Transverse colon (tissue), 4 donors: ENCODE measurements at regions not wholly inside any gene's neighbourhood (a gene's known extent, or its start where the extent isn't known, plus 50 kb on each side); places are given as distances from the start of the nearest gene placed in this dataset.

Experiments
- DNase-seq: peaks from one replicate; pipeline ENCODE4 v3.0.0-alpha.2; 2019
- H3K27ac ChIP-seq, 4 donors: fragments of 200-600 bp; sonication (generic); 2 replicates each; pipeline ENCODE4 v1.5.1; 2016 to 2018; ENCODE audit warnings: inconsistent platforms in 4 of 4
- H3K27me3 ChIP-seq: fragments of 200-600 bp; sonication (generic); 2 replicates; pipeline ENCODE4 v1.5.1; 2017; ENCODE audit warnings: inconsistent platforms
- H3K36me3 ChIP-seq, 4 donors: fragments of 200-600 bp; sonication (generic); 2 replicates each; pipeline ENCODE4 v1.5.1; 2017 to 2019; ENCODE audit warnings: inconsistent platforms in 4 of 4
- H3K4me1 ChIP-seq, 4 donors: fragments of 200-600 bp; sonication (generic); 2 replicates each; pipeline ENCODE4 v1.5.1; 2017 to 2020; ENCODE audit warnings: inconsistent platforms in 4 of 4
- H3K4me3 ChIP-seq, 4 donors: fragments of 200-600 bp; sonication (generic); 1 replicate in 1 of 4; 2 replicates in 3 of 4; pipeline versions ENCODE4 v1.5.1 to v1.6.1; 2017 to 2019; ENCODE audit warnings: inconsistent platforms in 4 of 4
- H3K9me3 ChIP-seq, 2 donors: fragments of 200-600 bp; sonication (generic); 2 replicates each; pipeline ENCODE4 v1.5.1; 2017 to 2019; ENCODE audit warnings: inconsistent platforms in 2 of 2
- EP300 ChIP-seq: sonication (generic); formaldehyde crosslinking; IDR thresholded peaks from one replicate; pipeline ENCODE4 v1.6.1; 2017; ENCODE audit warnings: antibody characterized with exemption, low read depth
- POLR2A ChIP-seq: fragments of 450-650 bp; IDR thresholded peaks from one replicate; pipeline ENCODE4 v1.6.1; 2016; ENCODE audit warnings: antibody characterized with exemption, mild to moderate bottlenecking, moderate library complexity
- POLR2AphosphoS5 ChIP-seq, 3 donors: sonication (generic); formaldehyde crosslinking; IDR thresholded peaks; one replicate each; pipeline ENCODE4 v1.6.1; 2016; ENCODE audit warnings: antibody characterized with exemption in 3 of 3
- WGBS, 2 donors: methylation state at CpG; one replicate each; pipeline ENCODE4 v1.1.5; 2018; ENCODE audit warnings: low coverage in 1 of 2; 5-methylcytosine and 5-hydroxymethylcytosine counted together
- in situ Hi-C, 4 donors: fragments of 200-750 bp; cut with MboI; loops; one replicate each; pipeline versions ENCODE4 v1.15.0 to v1.15.1; 2017; ENCODE audit warnings: low sequenced_read_pairs in 3 of 4, low pct_ligation_motif_present in 1 of 4, low pct_unique_long_range_greater_than_20kb in 1 of 4
- intact Hi-C: fragments of 100-400 bp; cut with DNase I; formaldehyde crosslinking; loops from one replicate; pipeline ENCODE4 v1.15.1; 2023; ENCODE audit warnings: low total_unique reads
- TF ChIP-seq, protein P1 (sequence below), 5 experiments: fragments of 200-600 bp in 3 of 5; fragments of 450-650 bp in 2 of 5; sonication (generic) in 3 of 5; IDR thresholded peaks; 1 replicate in 2 of 5; 2 replicates in 3 of 5; pipeline ENCODE4 v1.5.1; 2016 to 2017; ENCODE audit warnings: antibody characterized with exemption in 5 of 5, inconsistent platforms in 3 of 5, mild to moderate bottlenecking in 2 of 5, moderate library complexity in 1 of 5

DNA sequence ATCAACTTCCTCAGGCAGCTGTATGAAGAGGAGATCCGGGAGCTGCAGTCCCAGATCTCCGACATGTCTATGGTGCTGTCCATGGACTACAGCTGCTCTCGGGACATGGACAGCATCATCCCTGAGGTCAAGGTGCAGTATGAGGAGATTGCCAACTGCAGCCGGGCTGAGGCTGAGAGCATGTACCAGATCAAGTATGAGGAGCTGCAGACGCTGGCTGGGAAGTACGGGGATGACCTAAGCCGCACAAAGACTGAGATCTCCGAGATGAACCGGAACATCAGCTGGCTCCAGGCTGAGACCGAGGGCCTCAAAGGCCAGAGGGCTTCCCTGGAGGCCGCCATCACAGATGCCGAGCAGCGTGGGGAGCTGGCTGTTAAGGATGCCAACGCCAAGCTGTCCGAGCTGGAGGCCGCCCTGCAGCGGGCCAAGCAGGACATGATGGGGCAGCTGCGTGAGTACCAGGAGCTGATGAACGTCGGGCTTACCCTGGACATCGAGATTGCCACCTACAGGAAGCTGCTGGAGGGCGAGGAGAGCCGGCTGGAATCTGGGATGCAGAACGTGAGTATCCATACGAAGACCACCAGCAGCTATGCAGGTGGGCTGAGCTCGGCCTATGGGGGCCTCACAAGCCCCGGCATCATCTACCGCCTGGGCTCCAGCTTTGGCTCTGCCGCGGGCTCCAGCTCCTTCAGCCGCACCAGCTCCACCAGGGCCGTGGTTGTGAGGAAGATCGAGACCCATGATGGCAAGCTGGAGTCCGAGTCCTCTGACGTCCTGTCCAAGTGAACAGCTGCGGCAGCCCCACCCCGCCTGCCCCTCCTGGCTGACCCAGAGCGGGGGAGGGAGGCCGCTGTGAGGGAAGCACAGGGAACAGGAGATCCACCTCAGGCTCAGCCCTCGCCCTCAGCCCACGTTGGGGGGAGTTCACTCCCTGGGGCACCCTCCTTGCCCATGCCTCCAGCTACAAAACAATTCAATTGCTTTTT is 84.0 kb downstream of the SEC61B start:
- intact Hi-C loops (no loop called here), in situ Hi-C loops (no loop called here)
- 80 to 88% methylated on average over 4 to 41 of the region's 41 CpGs for WGBS, 2 donors
- TF ChIP-seq EP300 (no peak), POLR2A (no peak)
- TF ChIP-seq, protein P1, sequence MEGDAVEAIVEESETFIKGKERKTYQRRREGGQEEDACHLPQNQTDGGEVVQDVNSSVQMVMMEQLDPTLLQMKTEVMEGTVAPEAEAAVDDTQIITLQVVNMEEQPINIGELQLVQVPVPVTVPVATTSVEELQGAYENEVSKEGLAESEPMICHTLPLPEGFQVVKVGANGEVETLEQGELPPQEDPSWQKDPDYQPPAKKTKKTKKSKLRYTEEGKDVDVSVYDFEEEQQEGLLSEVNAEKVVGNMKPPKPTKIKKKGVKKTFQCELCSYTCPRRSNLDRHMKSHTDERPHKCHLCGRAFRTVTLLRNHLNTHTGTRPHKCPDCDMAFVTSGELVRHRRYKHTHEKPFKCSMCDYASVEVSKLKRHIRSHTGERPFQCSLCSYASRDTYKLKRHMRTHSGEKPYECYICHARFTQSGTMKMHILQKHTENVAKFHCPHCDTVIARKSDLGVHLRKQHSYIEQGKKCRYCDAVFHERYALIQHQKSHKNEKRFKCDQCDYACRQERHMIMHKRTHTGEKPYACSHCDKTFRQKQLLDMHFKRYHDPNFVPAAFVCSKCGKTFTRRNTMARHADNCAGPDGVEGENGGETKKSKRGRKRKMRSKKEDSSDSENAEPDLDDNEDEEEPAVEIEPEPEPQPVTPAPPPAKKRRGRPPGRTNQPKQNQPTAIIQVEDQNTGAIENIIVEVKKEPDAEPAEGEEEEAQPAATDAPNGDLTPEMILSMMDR (IDR thresholded peaks at IDR 0.05), result no peak
- Histone ChIP-seq H3K9me3 (no peaks in the 10 kb centered on the region), H3K4me3 (no peak overlapping the region), H3K4me1 (no peaks in the 10 kb centered on the region), H3K27me3 (no peaks in the 10 kb centered on the region), H3K27ac (no peak overlapping the region), H3K36me3 (no peaks in the 10 kb centered on the region)
- no peak for DNase-seq

- no peak for DNase-seq
- TF ChIP-seq, protein P1 (IDR thresholded peaks at IDR 0.05), result no peak
- no peak for TF ChIP-seq EP300
- no peak for TF ChIP-seq POLR2AphosphoS5 (IDR thresholded peaks at IDR 0.05)
- TF ChIP-seq POLR2A, result no peak
- no peaks in the 10 kb centered on the region for H3K4me1 ChIP-seq
- H3K4me3 ChIP-seq, result no peak overlapping the region
- in situ Hi-C loops (no loop called here), intact Hi-C loops (no loop called here)
- WGBS, 2 donors, result 36 to 53% methylated on average over 3 to 4 of the region's 4 CpGs
- H3K27ac ChIP-seq, result no peak overlapping the region
- H3K9me3 ChIP-seq, result no peaks in the 10 kb centered on the region
- no peaks in the 10 kb centered on the region for H3K27me3 ChIP-seq
- no peaks in the 10 kb centered on the region for H3K36me3 ChIP-seq
These were observed 85.8 kb downstream of the SEC61B start for GRCh38 chr9:99307851-99308250.

DNA sequence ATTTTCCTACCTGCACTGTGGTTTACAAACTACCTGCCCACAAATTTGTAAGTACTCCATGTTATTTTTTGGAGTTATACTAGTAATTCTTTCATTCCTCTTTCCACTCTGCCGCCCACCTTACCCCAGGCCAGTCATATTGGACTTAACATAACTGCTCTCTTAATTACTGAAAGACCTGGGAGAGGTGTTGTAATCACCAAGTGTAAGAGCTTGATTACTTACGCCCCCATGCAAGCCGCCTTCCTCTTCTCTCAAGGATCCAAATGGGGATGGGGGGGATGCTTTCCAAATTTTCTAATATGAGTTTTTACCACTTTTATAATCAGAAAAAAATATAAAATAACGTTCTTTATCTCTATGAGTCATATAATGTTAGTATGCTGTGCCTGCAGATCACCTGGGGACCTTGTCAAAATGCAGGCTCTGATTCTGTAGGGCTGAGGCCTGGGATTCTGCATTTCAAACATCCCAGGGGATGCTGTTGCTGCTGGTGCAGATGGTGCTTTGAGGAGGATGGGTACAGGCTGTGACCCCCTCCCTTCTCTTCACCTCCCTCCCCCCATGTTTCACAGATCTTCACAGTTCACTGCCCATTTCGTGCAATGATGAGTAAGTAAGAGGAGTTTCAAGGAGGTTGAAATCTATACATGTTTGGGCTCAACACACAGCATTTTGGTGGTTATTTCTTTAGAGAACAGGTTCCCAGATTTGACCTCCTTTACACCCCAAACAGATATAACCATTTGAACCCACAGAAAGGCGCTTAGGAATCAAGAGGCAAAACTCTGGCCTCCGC is 87.3 kb downstream of the SEC61B start:
- 77 to 83% methylated on average over 4 to 7 of the region's 7 CpGs for WGBS, 2 donors
- TF ChIP-seq, protein P1 (IDR thresholded peaks at IDR 0.05), result no peak
- intact Hi-C loops, result no loop called here

DNA sequence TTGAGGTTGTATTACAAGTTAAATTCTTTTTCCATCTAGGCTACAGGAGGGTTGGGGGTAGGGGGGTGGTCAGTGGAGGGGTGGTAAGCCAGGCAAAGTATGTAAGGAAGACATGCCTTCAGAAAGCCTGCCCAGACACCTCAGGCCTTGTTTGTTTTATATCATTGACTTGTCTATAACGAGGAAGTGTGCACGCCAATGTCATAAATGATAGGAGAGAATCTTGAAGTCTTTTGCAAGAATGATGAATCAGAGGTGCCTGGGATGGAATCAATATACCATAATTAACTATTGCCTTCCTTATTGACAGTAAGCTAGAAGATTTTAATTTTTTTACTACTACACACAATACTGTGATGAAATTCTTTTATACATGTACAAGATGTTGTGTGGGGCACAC is 90.7 kb downstream of the SEC61B start:
- Histone ChIP-seq H3K36me3 (no peaks in the 10 kb centered on the region), H3K27me3 (peaks cover 4% of the 10 kb centered on the region), H3K4me1 (no peaks in the 10 kb centered on the region), H3K9me3 (no peaks in the 10 kb centered on the region), H3K4me3 (no peak overlapping the region), H3K27ac (no peak overlapping the region)
- intact Hi-C loops (no loop called here), in situ Hi-C loops (no loop called here)
- WGBS, 2 donors, result 25 to 50% methylated on average over 2 of the region's 2 CpGs
- TF ChIP-seq, protein P1 (IDR thresholded peaks at IDR 0.05), result no peak
- TF ChIP-seq EP300, result no peak
- no peak for TF ChIP-seq POLR2AphosphoS5 (IDR thresholded peaks at IDR 0.05)
- TF ChIP-seq POLR2A, result no peak
- no peak for DNase-seq

More for the DNA sequence above, 87.3 kb downstream of the SEC61B start:
- no peaks in the 10 kb centered on the region for H3K27me3 ChIP-seq
- no peaks in the 10 kb centered on the region for H3K36me3 ChIP-seq
- H3K9me3 ChIP-seq, result no peaks in the 10 kb centered on the region
- in situ Hi-C loops, result no loop called here
- H3K4me1 ChIP-seq, result no peaks in the 10 kb centered on the region
- no peak overlapping the region for H3K27ac ChIP-seq
- H3K4me3 ChIP-seq, result no peak overlapping the region
- DNase-seq, result no peak
